ENCODE measurements at regions not wholly inside any gene's neighbourhood (a gene's known extent, or its start where the extent isn't known, plus 50 kb on each side); places are given as distances from the start of the nearest gene placed in this dataset.

- DNase-seq (ENCODE audit: low spot score in 2 of 2), result peak in 1 of 2 donors; percentile 55
- no peak for TF ChIP-seq EP300 (IDR thresholded peaks at IDR 0.05)
- TF ChIP-seq CTCF (IDR thresholded peaks at IDR 0.05), result no peak
- TF ChIP-seq POLR2AphosphoS5 (IDR thresholded peaks at IDR 0.05), result no peak
- no peak for TF ChIP-seq POLR2A (IDR thresholded peaks at IDR 0.05)
- WGBS, result 55% methylated on average over 5 of the region's 5 CpGs
- H3K36me3 ChIP-seq, result no peaks in the 10 kb centered on the region
- no peak overlapping the region for H3K27ac ChIP-seq
- H3K9me3 ChIP-seq, result no peaks in the 10 kb centered on the region
- H3K27me3 ChIP-seq, result no peaks in the 10 kb centered on the region
- H3K4me1 ChIP-seq, result peaks cover 17% of the 10 kb centered on the region
- no peak overlapping the region for H3K4me3 ChIP-seq
These were observed 419.0 kb downstream of the GADD45G start for GRCh38 chr9:90023861-90024260.

DNA sequence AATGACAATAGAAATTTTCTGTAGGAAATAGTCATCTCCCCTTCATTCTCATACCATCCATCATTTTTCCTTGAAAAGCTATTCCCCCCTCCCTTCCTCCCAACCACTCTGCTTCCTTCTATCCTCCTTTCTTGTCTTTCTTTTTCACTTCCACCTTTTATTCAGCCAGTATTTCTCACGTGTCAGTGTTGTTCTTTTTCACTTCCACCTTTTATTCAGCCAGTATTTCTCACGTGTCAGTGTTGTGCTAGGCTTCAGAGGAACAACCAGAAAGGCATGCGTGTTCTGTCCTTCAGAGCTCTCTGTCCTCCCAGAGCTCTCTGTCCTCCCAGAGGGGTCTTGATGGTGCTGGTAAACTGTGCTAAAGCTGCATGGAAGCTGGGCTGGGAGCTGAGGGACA lies 419.6 kb downstream of the GADD45G start:
- Histone ChIP-seq H3K4me3 (no peak overlapping the region), H3K4me1 (peaks cover 17% of the 10 kb centered on the region), H3K36me3 (no peaks in the 10 kb centered on the region), H3K27ac (no peak overlapping the region), H3K9me3 (no peaks in the 10 kb centered on the region), H3K27me3 (no peaks in the 10 kb centered on the region)
- no peak for DNase-seq (ENCODE audit: low spot score in 2 of 2)
- TF ChIP-seq POLR2A (IDR thresholded peaks at IDR 0.05) (no peak), EP300 (IDR thresholded peaks at IDR 0.05) (no peak)
- 82% methylated on average over 3 of the region's 3 CpGs for WGBS

GRCh38 chr9:90024823-90025222 lies 420.0 kb downstream of the GADD45G start:
- H3K4me1 ChIP-seq, result peaks cover 16% of the 10 kb centered on the region
- no peaks in the 10 kb centered on the region for H3K36me3 ChIP-seq
- WGBS, result 90% methylated on average over 9 of the region's 9 CpGs
- H3K27ac ChIP-seq, result no peak overlapping the region
- H3K27me3 ChIP-seq, result no peaks in the 10 kb centered on the region
- peak in 1 of 2 donors; percentile 73 for DNase-seq (ENCODE audit: low spot score in 2 of 2)
- no peak overlapping the region for H3K4me3 ChIP-seq
- TF ChIP-seq POLR2AphosphoS5 (IDR thresholded peaks at IDR 0.05), result no peak
- TF ChIP-seq CTCF (IDR thresholded peaks at IDR 0.05), result no peak
- TF ChIP-seq EP300 (IDR thresholded peaks at IDR 0.05), result no peak
- TF ChIP-seq POLR2A (IDR thresholded peaks at IDR 0.05), result no peak
- H3K9me3 ChIP-seq, result no peaks in the 10 kb centered on the region

DNA sequence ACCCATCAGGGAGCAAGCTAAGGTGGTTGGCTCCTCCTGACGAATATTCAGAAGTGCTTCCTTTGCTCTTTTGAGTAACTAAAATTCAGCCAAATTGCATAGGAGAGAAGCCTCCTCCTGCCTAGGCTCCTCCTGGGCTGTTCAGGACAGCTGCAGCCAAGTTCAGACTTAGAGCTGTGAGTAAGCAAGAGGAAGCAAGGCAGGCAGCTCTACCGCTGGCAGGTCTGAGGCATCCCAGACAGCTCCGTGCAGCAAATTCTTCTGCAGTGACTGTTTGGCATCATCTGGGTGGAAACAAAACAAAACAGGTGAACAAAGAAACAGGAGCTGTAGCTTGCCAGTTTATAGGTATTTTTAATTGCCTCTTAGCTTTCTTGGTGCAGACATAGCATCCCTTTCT lies 421.0 kb downstream of the GADD45G start:
- Histone ChIP-seq H3K9me3 (no peaks in the 10 kb centered on the region), H3K27me3 (no peaks in the 10 kb centered on the region), H3K4me3 (no peak overlapping the region), H3K4me1 (peaks cover 13% of the 10 kb centered on the region), H3K36me3 (no peaks in the 10 kb centered on the region), H3K27ac (no peak overlapping the region)
- TF ChIP-seq CTCF (IDR thresholded peaks at IDR 0.05) (no peak), POLR2A (IDR thresholded peaks at IDR 0.05) (no peak), POLR2AphosphoS5 (IDR thresholded peaks at IDR 0.05) (no peak), EP300 (IDR thresholded peaks at IDR 0.05) (no peak)
- peak in 1 of 2 donors; percentile 35 for DNase-seq (ENCODE audit: low spot score in 2 of 2)
- WGBS, result 46% methylated on average over 3 of the region's 3 CpGs

DNA sequence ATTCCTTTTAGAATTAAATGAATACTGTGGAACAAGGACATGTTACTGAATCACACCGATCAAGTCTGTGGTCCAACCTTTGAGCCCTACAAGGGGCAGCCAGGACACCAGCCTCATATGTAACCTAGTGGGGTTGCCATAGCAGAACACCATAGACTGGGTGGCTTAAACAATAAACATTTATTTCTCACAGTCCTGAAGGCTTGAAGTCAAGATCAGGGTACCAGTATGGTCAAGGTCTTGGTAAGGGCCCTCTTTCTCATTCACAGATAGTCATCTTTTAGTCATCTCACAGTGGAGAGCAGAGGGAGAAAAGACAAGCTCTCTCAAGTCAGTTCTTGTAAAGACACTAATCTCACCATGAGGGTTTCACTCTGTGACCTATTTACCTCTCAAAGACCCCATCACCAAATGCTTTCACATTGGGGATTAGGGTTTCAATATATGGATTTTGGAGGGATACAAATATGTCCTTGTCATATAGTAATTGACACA lies 422.5 kb downstream of the GADD45G start:
- TF ChIP-seq POLR2AphosphoS5 (IDR thresholded peaks at IDR 0.05) (no peak), POLR2A (IDR thresholded peaks at IDR 0.05) (no peak), CTCF (IDR thresholded peaks at IDR 0.05) (no peak), EP300 (IDR thresholded peaks at IDR 0.05) (no peak)
- no peak overlapping the region for H3K27ac ChIP-seq
- H3K9me3 ChIP-seq, result no peaks in the 10 kb centered on the region
- no peak overlapping the region for H3K4me3 ChIP-seq
- no peak for DNase-seq (ENCODE audit: low spot score in 2 of 2)
- 88% methylated on average over 1 of the region's 1 CpG for WGBS
- H3K4me1 ChIP-seq, result peaks cover 13% of the 10 kb centered on the region
- H3K27me3 ChIP-seq, result no peaks in the 10 kb centered on the region
- H3K36me3 ChIP-seq, result no peaks in the 10 kb centered on the region

GRCh38 chr9:90029386-90029785 lies 424.6 kb downstream of the GADD45G start:
- TF ChIP-seq POLR2A (IDR thresholded peaks at IDR 0.05) (no peak), CTCF (IDR thresholded peaks at IDR 0.05) (no peak), POLR2AphosphoS5 (IDR thresholded peaks at IDR 0.05) (no peak), EP300 (IDR thresholded peaks at IDR 0.05) (no peak)

More at GRCh38 chr9:90029386-90029785, 424.6 kb downstream of the GADD45G start:
- no peaks in the 10 kb centered on the region for H3K27me3 ChIP-seq
- no peaks in the 10 kb centered on the region for H3K36me3 ChIP-seq
- DNase-seq (ENCODE audit: low spot score in 2 of 2), result peak in 1 of 2 donors; percentile 4
- peaks cover 13% of the 10 kb centered on the region for H3K4me1 ChIP-seq
- no peaks in the 10 kb centered on the region for H3K9me3 ChIP-seq
- H3K27ac ChIP-seq, result no peak overlapping the region
- H3K4me3 ChIP-seq, result no peak overlapping the region
- 100% methylated on average over 1 of the region's 1 CpG for WGBS

Data from suprapubic skin (tissue), 4 donors.